Thyroid gland (tissue), 4 donors: ENCODE measurements at regions not wholly inside any gene's neighbourhood (a gene's known extent, or its start where the extent isn't known, plus 50 kb on each side); places are given as distances from the start of the nearest gene placed in this dataset.
A peak's percentile ranks its signal among the peaks of the same experiment; 100 is the strongest.

Experiments used
- DNase-seq, 2 donors: peaks; one replicate each; pipeline ENCODE4 v3.0.0-alpha.2; 2019
- H3K27ac ChIP-seq, 3 donors: fragments of 200-600 bp; sonication (generic); 1 replicate in 2 of 3; 2 replicates in 1 of 3; pipeline ENCODE4 v1.5.1; 2016 to 2019; ENCODE audit warnings: mild to moderate bottlenecking in 1 of 3, moderate library complexity in 1 of 3
- H3K27me3 ChIP-seq: fragments of 200-600 bp; sonication (generic); one replicate; pipeline ENCODE4 v1.5.1; 2019
- H3K36me3 ChIP-seq, 2 donors: fragments of 200-600 bp; sonication (generic); one replicate each; pipeline ENCODE4 v1.5.1; 2016 to 2019
- H3K4me1 ChIP-seq, 2 donors: fragments of 200-600 bp; sonication (generic); one replicate each; pipeline ENCODE4 v1.5.1; 2017 to 2019
- H3K4me3 ChIP-seq, 3 donors: fragments of 200-600 bp; sonication (generic); replicated peaks in 1 of 3; 1 replicate in 2 of 3; 2 replicates in 1 of 3; pipeline ENCODE4 v1.5.1; 2016; ENCODE audit warnings: mild to moderate bottlenecking in 1 of 3
- H3K9me3 ChIP-seq: fragments of 200-600 bp; sonication (generic); one replicate; pipeline ENCODE4 v1.5.1; 2017
- POLR2A ChIP-seq, 2 donors: fragments of 450-650 bp; IDR thresholded peaks; one replicate each; pipeline ENCODE4 v1.6.1; 2017; ENCODE audit warnings: antibody characterized with exemption in 2 of 2, mild to moderate bottlenecking in 2 of 2, moderate library complexity in 1 of 2
- WGBS, 2 donors: methylation state at CpG; one replicate each; pipeline ENCODE4 v1.1.5; 2017; 5-methylcytosine and 5-hydroxymethylcytosine counted together
- intact Hi-C: fragments of 100-400 bp; cut with DNase I; formaldehyde crosslinking; loops from one replicate; pipeline ENCODE4 v1.15.1; 2023
- TF ChIP-seq, protein P1 (sequence below), 6 experiments: fragments of 200-600 bp in 3 of 6; fragments of 450-650 bp in 3 of 6; sonication (generic) in 3 of 6; IDR thresholded peaks; one replicate each; pipeline ENCODE4 v1.5.1; 2016 to 2019; ENCODE audit warnings: antibody characterized with exemption in 6 of 6, mild to moderate bottlenecking in 2 of 6, inconsistent platforms in 1 of 6, moderate library complexity in 1 of 6

DNA sequence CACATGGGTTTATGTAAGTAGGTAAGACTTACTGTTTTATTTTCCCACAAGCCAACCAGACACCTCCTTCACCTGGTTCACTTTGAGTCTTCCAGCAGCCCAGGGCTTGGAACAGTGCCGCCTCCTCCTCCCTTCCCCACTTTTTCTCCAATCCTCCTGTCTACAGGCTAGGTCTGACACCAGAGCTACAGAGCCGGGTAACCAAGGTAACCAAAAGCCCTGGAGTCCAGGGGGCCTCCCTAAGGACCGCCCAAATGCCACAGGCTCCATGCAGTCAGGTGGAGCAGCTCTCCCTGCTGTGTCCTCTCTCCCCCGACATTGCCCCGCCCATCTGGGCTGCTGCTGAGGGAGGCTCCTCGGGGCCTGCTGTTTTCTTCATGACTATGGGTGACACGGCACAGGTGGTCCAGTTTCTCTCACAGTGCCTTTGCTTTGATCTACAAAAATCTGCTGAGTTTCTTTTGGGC lies 138.0 kb upstream of the EFNA5 start:
- Histone ChIP-seq H3K9me3 (no peaks in the 10 kb centered on the region), H3K27me3 (no peaks in the 10 kb centered on the region), H3K4me1 (peaks cover 0 to 17% of the 10 kb centered on the region in 2 donors), H3K27ac (peak overlapping the region in 2 of 3 donors; percentile 41 to 54), H3K36me3 (no peaks in the 10 kb centered on the region), H3K4me3 (no peak overlapping the region)
- TF ChIP-seq POLR2A (IDR thresholded peaks at IDR 0.05): no peak
- TF ChIP-seq, protein P1, sequence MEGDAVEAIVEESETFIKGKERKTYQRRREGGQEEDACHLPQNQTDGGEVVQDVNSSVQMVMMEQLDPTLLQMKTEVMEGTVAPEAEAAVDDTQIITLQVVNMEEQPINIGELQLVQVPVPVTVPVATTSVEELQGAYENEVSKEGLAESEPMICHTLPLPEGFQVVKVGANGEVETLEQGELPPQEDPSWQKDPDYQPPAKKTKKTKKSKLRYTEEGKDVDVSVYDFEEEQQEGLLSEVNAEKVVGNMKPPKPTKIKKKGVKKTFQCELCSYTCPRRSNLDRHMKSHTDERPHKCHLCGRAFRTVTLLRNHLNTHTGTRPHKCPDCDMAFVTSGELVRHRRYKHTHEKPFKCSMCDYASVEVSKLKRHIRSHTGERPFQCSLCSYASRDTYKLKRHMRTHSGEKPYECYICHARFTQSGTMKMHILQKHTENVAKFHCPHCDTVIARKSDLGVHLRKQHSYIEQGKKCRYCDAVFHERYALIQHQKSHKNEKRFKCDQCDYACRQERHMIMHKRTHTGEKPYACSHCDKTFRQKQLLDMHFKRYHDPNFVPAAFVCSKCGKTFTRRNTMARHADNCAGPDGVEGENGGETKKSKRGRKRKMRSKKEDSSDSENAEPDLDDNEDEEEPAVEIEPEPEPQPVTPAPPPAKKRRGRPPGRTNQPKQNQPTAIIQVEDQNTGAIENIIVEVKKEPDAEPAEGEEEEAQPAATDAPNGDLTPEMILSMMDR (IDR thresholded peaks at IDR 0.05): no peak
- intact Hi-C loops: no loop called here
- WGBS, 2 donors: 22 to 34% methylated on average over 7 of the region's 7 CpGs
- peak; percentile 87 to 88 for DNase-seq

DNA sequence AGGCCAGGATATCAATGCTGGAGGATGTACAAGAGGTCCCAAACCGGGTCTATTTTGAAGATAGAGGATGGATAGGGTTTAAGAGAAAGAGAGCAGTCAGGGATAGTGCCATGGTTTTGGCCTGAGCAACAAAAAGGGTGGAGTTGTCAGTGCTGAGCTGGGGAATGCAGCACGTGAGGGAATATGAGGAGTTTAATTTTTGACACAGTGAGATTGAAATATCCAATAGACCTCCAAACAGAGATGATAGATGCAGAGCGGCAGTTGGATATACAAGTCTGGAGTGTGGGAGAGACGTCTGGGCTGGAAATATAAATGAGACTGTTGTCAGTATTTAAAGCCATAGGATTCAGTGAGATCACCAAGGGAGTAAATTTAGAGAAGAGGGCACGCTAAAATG lies 136.7 kb upstream of the EFNA5 start:
- no peak for DNase-seq
- Histone ChIP-seq H3K27ac (no peak overlapping the region), H3K36me3 (no peaks in the 10 kb centered on the region), H3K9me3 (no peaks in the 10 kb centered on the region), H3K27me3 (no peaks in the 10 kb centered on the region), H3K4me3 (no peak overlapping the region), H3K4me1 (peaks cover 0 to 17% of the 10 kb centered on the region in 2 donors)
- WGBS, 2 donors: 79 to 90% methylated on average over 5 of the region's 5 CpGs
- intact Hi-C loops: no loop called here
- TF ChIP-seq POLR2A (IDR thresholded peaks at IDR 0.05): no peak
- TF ChIP-seq, protein P1 (IDR thresholded peaks at IDR 0.05): no peak

DNA sequence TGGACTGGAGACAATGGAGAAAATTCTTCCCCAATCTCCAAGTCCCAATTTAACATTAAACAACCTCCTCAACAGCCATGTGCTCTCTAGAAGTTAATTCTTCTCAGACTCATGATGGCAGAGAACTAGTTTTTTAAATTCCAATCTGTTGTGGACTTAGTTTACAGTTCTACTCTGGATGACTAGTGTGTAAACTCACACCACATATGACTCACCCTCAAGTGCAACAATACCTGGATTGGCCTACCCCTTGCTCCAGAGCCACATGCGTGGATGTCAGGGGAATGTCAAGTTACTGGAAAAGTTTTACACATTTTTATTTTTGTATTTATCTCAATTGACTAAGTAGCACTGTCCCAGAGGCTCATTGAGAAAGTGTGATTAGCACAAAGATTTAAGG lies 136.0 kb upstream of the EFNA5 start:
- intact Hi-C loops: no loop called here

GRCh38 chr5:107806271-107806670 lies 135.5 kb upstream of the EFNA5 start:
- intact Hi-C loops: no loop called here
- DNase-seq: no peak
- WGBS, 2 donors: 88 to 89% methylated on average over 5 of the region's 5 CpGs
- no peaks in the 10 kb centered on the region for H3K9me3 ChIP-seq
- H3K36me3 ChIP-seq: no peaks in the 10 kb centered on the region
- H3K4me3 ChIP-seq: no peak overlapping the region
- no peak overlapping the region for H3K27ac ChIP-seq
- H3K4me1 ChIP-seq: peaks cover 0 to 17% of the 10 kb centered on the region in 2 donors
- TF ChIP-seq, protein P1 (IDR thresholded peaks at IDR 0.05): no peak
- no peak for TF ChIP-seq POLR2A (IDR thresholded peaks at IDR 0.05)
- H3K27me3 ChIP-seq: no peaks in the 10 kb centered on the region

More for the DNA sequence above, 136.0 kb upstream of the EFNA5 start:
- H3K27ac ChIP-seq: no peak overlapping the region
- peaks cover 0 to 17% of the 10 kb centered on the region in 2 donors for H3K4me1 ChIP-seq
- 95 to 97% methylated on average over 1 of the region's 1 CpG for WGBS, 2 donors
- no peak for DNase-seq
- no peaks in the 10 kb centered on the region for H3K9me3 ChIP-seq
- TF ChIP-seq, protein P1 (IDR thresholded peaks at IDR 0.05): no peak
- TF ChIP-seq POLR2A (IDR thresholded peaks at IDR 0.05): no peak
- H3K36me3 ChIP-seq: no peaks in the 10 kb centered on the region
- H3K27me3 ChIP-seq: no peaks in the 10 kb centered on the region
- no peak overlapping the region for H3K4me3 ChIP-seq

- 64 to 66% methylated on average over 3 of the region's 3 CpGs for WGBS, 2 donors
Measured at GRCh38 chr5:107805824-107806223, 135.1 kb upstream of the EFNA5 start.

More at GRCh38 chr5:107805824-107806223, 135.1 kb upstream of the EFNA5 start:
- Histone ChIP-seq H3K4me3 (no peak overlapping the region), H3K36me3 (no peaks in the 10 kb centered on the region), H3K27me3 (no peaks in the 10 kb centered on the region), H3K9me3 (no peaks in the 10 kb centered on the region), H3K4me1 (peaks cover 0 to 17% of the 10 kb centered on the region in 2 donors), H3K27ac (no peak overlapping the region)
- no peak for DNase-seq
- intact Hi-C loops: no loop called here
- TF ChIP-seq POLR2A (IDR thresholded peaks at IDR 0.05): no peak
- TF ChIP-seq, protein P1 (IDR thresholded peaks at IDR 0.05): no peak
